ENCODE measurements at regions not wholly inside any gene's neighbourhood (a gene's known extent, or its start where the extent isn't known, plus 50 kb on each side); places are given as distances from the start of the nearest gene placed in this dataset.
"Not testable (repeated sequence)": the region's sequence is repeated elsewhere in the genome, so short reads cannot be mapped to it uniquely, and the experiment has no call there.

GRCh38 chr1:121088568-121088967 is 95.6 kb downstream of the FAM72B start:
- not testable (repeated sequence) for H3K4me3 Mint-ChIP-seq; H4K91ac ChIP-seq (ENCODE audit: insufficient read length, low read depth, low read length); H3K79me1 ChIP-seq (ENCODE audit: insufficient read depth, low read depth, low read length, poor library complexity, severe bottlenecking); H2BK15ac ChIP-seq (ENCODE audit: low read depth, low read length); H3K36me3 Mint-ChIP-seq (ENCODE audit: insufficient read depth in 1 of 3, low read depth in 3 of 3); H3K14ac ChIP-seq (ENCODE audit: insufficient read depth, low read length); H2BK20ac ChIP-seq (ENCODE audit: low read depth, low read length, poor library complexity, severe bottlenecking); H4K5ac ChIP-seq (ENCODE audit: insufficient read length, low read depth, low read length); H3T11ph ChIP-seq (ENCODE audit: low read length); H4K8ac ChIP-seq (replicated peaks; ENCODE audit: insufficient read length, low read depth, low read length); H3K9ac ChIP-seq (ENCODE audit: extremely low read depth, insufficient read length, low read length); H3K56ac ChIP-seq (ENCODE audit: insufficient read length, low read depth, low read length); H2AFZ ChIP-seq (ENCODE audit: low read length); H2AK5ac ChIP-seq (ENCODE audit: insufficient read length, low read length); H3K27me3 Mint-ChIP-seq (ENCODE audit: low read depth); DNase-seq; H2BK12ac ChIP-seq (ENCODE audit: insufficient read length, low read depth, low read length); H3K4me1 ChIP-seq (ENCODE audit: insufficient read depth, low read length); H2BK5ac ChIP-seq (ENCODE audit: insufficient read length, low read length); H2BK120ac ChIP-seq (ENCODE audit: low read depth, low read length, poor library complexity, severe bottlenecking); H3K18ac ChIP-seq (ENCODE audit: insufficient read length, low read depth, low read length); H3K27me3 ChIP-seq (ENCODE audit: insufficient read depth, low read length); H3K9me3 Mint-ChIP-seq; H3K27ac Mint-ChIP-seq; H3K9me3 ChIP-seq (ENCODE audit: control insufficient read depth, low read depth, low read length); H4K20me1 ChIP-seq (ENCODE audit: control insufficient read depth, insufficient read depth, insufficient read length); H3K4me2 ChIP-seq (ENCODE audit: insufficient read depth, insufficient read length, low read length); H3K23me2 ChIP-seq (ENCODE audit: insufficient read length, low read depth, low read length, poor library complexity, severe bottlenecking); H3K79me2 ChIP-seq (ENCODE audit: insufficient read depth, low read length); H3K27ac ChIP-seq (ENCODE audit: insufficient read length, low read depth, low read length); H3K4ac ChIP-seq (ENCODE audit: low read depth, low read length); H3K23ac ChIP-seq (ENCODE audit: insufficient read length, low read depth, low read length); H3K4me1 Mint-ChIP-seq
- no CpG with 5 or more reads among the region's 5 CpGs for WGBS (ENCODE audit: extremely low coverage, insufficient read length, low lambda C conversion rate)

GRCh38 chr1:121092329-121092968 is 91.7 kb downstream of the FAM72B start:
- H3K4me1 Mint-ChIP-seq; H3K27me3 Mint-ChIP-seq (ENCODE audit: low read depth); H3K14ac ChIP-seq (ENCODE audit: insufficient read depth, low read length); H3K18ac ChIP-seq (ENCODE audit: insufficient read length, low read depth, low read length); H3K9me3 ChIP-seq (ENCODE audit: control insufficient read depth, low read depth, low read length); H2BK20ac ChIP-seq (ENCODE audit: low read depth, low read length, poor library complexity, severe bottlenecking); H3K79me1 ChIP-seq (ENCODE audit: insufficient read depth, low read depth, low read length, poor library complexity, severe bottlenecking); H3T11ph ChIP-seq (ENCODE audit: low read length); H3K9ac ChIP-seq (ENCODE audit: extremely low read depth, insufficient read length, low read length); H3K4me3 Mint-ChIP-seq; H3K36me3 Mint-ChIP-seq (ENCODE audit: insufficient read depth in 1 of 3, low read depth in 3 of 3); H3K4me1 ChIP-seq (ENCODE audit: insufficient read depth, low read length); H2BK12ac ChIP-seq (ENCODE audit: insufficient read length, low read depth, low read length); H3K79me2 ChIP-seq (ENCODE audit: insufficient read depth, low read length); H2BK120ac ChIP-seq (ENCODE audit: low read depth, low read length, poor library complexity, severe bottlenecking); H4K91ac ChIP-seq (ENCODE audit: insufficient read length, low read depth, low read length); H3K27me3 ChIP-seq (ENCODE audit: insufficient read depth, low read length); H3K4ac ChIP-seq (ENCODE audit: low read depth, low read length); H3K23ac ChIP-seq (ENCODE audit: insufficient read length, low read depth, low read length); H3K56ac ChIP-seq (ENCODE audit: insufficient read length, low read depth, low read length); H2AFZ ChIP-seq (ENCODE audit: low read length); H2AK5ac ChIP-seq (ENCODE audit: insufficient read length, low read length); H2BK5ac ChIP-seq (ENCODE audit: insufficient read length, low read length); DNase-seq; H3K23me2 ChIP-seq (ENCODE audit: insufficient read length, low read depth, low read length, poor library complexity, severe bottlenecking); H4K8ac ChIP-seq (replicated peaks; ENCODE audit: insufficient read length, low read depth, low read length); H4K20me1 ChIP-seq (ENCODE audit: control insufficient read depth, insufficient read depth, insufficient read length); H4K5ac ChIP-seq (ENCODE audit: insufficient read length, low read depth, low read length); H2BK15ac ChIP-seq (ENCODE audit: low read depth, low read length); H3K27ac Mint-ChIP-seq; H3K4me2 ChIP-seq (ENCODE audit: insufficient read depth, insufficient read length, low read length); H3K9me3 Mint-ChIP-seq; H3K27ac ChIP-seq (ENCODE audit: insufficient read length, low read depth, low read length): not testable (repeated sequence)
- no CpG with 5 or more reads among the region's 2 CpGs for WGBS (ENCODE audit: extremely low coverage, insufficient read length, low lambda C conversion rate)
